CD14-positive monocyte (primary cell): ENCODE measurements at regions not wholly inside any gene's neighbourhood (a gene's known extent, or its start where the extent isn't known, plus 50 kb on each side); places are given as distances from the start of the nearest gene placed in this dataset.

ENCODE experiments used
- DNase-seq, 3 donors: peaks; one replicate each; pipeline ENCODE4 v3.0.0-alpha.2; 2011 to 2022
- H2AFZ ChIP-seq: 2 replicates; pipeline ENCODE4 v1.6.0; 2012; ENCODE audit warnings: mild to moderate bottlenecking, low read depth, low read length, inconsistent platforms; ENCODE audit not compliant: insufficient read depth, poor library complexity, severe bottlenecking
- H3K27ac ChIP-seq, 2 donors: 1 replicate in 1 of 2; 2 replicates in 1 of 2; pipeline ENCODE4 v1.5.1; 2012 to 2013; ENCODE audit warnings: low read length in 2 of 2, control low read depth in 1 of 2, inconsistent platforms in 1 of 2, low read depth in 1 of 2, mild to moderate bottlenecking in 1 of 2
- H3K27me3 ChIP-seq, 2 donors: one replicate each; pipeline versions ENCODE4 v1.6.0 to v1.6.1; 2011 to 2013; ENCODE audit warnings: low read length in 2 of 2; ENCODE audit not compliant: control insufficient read depth in 2 of 2, insufficient read depth in 2 of 2
- H3K36me3 ChIP-seq, 2 donors: replicated peaks in 1 of 2; 1 replicate in 1 of 2; 2 replicates in 1 of 2; pipeline versions ENCODE4 v1.5.1 to v1.6.1; 2012 to 2013; ENCODE audit warnings: low read length in 2 of 2, control low read depth in 1 of 2, inconsistent platforms in 1 of 2, mild to moderate bottlenecking in 1 of 2; ENCODE audit not compliant: insufficient read depth in 2 of 2, control insufficient read depth in 1 of 2
- H3K4me1 ChIP-seq, 2 donors: 1 replicate in 1 of 2; 2 replicates in 1 of 2; pipeline versions ENCODE4 v1.5.1 to v1.6.1; 2012 to 2013; ENCODE audit warnings: low read length in 2 of 2, control low read depth in 1 of 2, inconsistent platforms in 1 of 2, mild to moderate bottlenecking in 1 of 2, moderate library complexity in 1 of 2; ENCODE audit not compliant: insufficient read depth in 2 of 2, control insufficient read depth in 1 of 2
- H3K4me2 ChIP-seq: replicated peaks from 2 replicates; pipeline ENCODE3; 2012; ENCODE audit warnings: low read length, moderate library complexity, mild to moderate bottlenecking; ENCODE audit not compliant: poor library complexity, severe bottlenecking; ENCODE audit errors: extremely low read depth
- H3K4me3 ChIP-seq, 3 experiments: fragments of 200-600 bp in 1 of 3; sonication (generic) in 1 of 3; replicated peaks in 1 of 3; 1 replicate in 2 of 3; 2 replicates in 1 of 3; pipeline ENCODE4 v1.5.1; 2011 to 2013; ENCODE audit warnings: low read length in 3 of 3, mild to moderate bottlenecking in 3 of 3, control low read depth in 2 of 3, low read depth in 2 of 3, inconsistent platforms in 1 of 3, moderate library complexity in 1 of 3
- H3K79me2 ChIP-seq: 2 replicates; pipeline ENCODE4 v1.6.0; 2012; ENCODE audit warnings: mild to moderate bottlenecking, control low read depth, inconsistent platforms, low read length, moderate library complexity; ENCODE audit not compliant: insufficient read depth
- H3K9ac ChIP-seq: 2 replicates; pipeline ENCODE4 v1.6.0; 2017; ENCODE audit warnings: low read length, mild to moderate bottlenecking; ENCODE audit not compliant: insufficient read depth, poor library complexity, severe bottlenecking
- H3K9me3 ChIP-seq, 2 donors: replicated peaks in 1 of 2; 1 replicate in 1 of 2; 2 replicates in 1 of 2; pipeline versions ENCODE4 v1.5.1 to v1.6.1; 2012 to 2013; ENCODE audit warnings: low read length in 2 of 2, control low read depth in 1 of 2; ENCODE audit not compliant: control insufficient read depth in 1 of 2, insufficient read depth in 1 of 2
- H4K20me1 ChIP-seq: 2 replicates; pipeline ENCODE4 v1.6.0; 2012; ENCODE audit warnings: mild to moderate bottlenecking, low read length, control low read depth, moderate library complexity; ENCODE audit not compliant: insufficient read depth
- H3K27ac Mint-ChIP-seq, 7 donors: one replicate each; pipeline ENCODE4 v1.8.0; 2020; ENCODE audit warnings: mild to moderate bottlenecking in 7 of 7, mixed read lengths in 7 of 7, moderate library complexity in 6 of 7, inconsistent platforms in 2 of 7
- H3K27me3 Mint-ChIP-seq, 3 donors: one replicate each; pipeline ENCODE4 v1.8.0; 2021 to 2022; ENCODE audit warnings: low read depth in 3 of 3, mild to moderate bottlenecking in 3 of 3, mixed read lengths in 3 of 3, moderate library complexity in 3 of 3, inconsistent platforms in 1 of 3
- H3K36me3 Mint-ChIP-seq, 2 donors: one replicate each; pipeline ENCODE4 v1.8.0; 2020; ENCODE audit warnings: mixed read lengths in 2 of 2, inconsistent platforms in 1 of 2, mild to moderate bottlenecking in 1 of 2
- H3K4me1 Mint-ChIP-seq: one replicate; pipeline ENCODE4 v1.8.0; 2020; ENCODE audit warnings: mild to moderate bottlenecking, mixed read lengths
- H3K4me3 Mint-ChIP-seq, 2 donors: one replicate each; pipeline ENCODE4 v1.8.0; 2020; ENCODE audit warnings: mild to moderate bottlenecking in 2 of 2, mixed read lengths in 2 of 2, moderate library complexity in 1 of 2
- H3K9me3 Mint-ChIP-seq, 7 donors: one replicate each; pipeline ENCODE4 v1.8.0; 2020 to 2022; ENCODE audit warnings: mixed read lengths in 7 of 7, mild to moderate bottlenecking in 6 of 7, moderate library complexity in 6 of 7, inconsistent platforms in 2 of 7
- WGBS: methylation state at CpG from one replicate; pipeline ENCODE4 v1.1.5; 2013; ENCODE audit warnings: missing lambda C conversion rate; ENCODE audit not compliant: insufficient coverage; 5-methylcytosine and 5-hydroxymethylcytosine counted together
- intact Hi-C, 2 donors: fragments of 100-400 bp; cut with micrococcal nuclease; formaldehyde crosslinking; loops; one replicate each; pipeline versions ENCODE4 v1.15.0 to v1.15.1; 2023
- TF ChIP-seq, protein P1 (sequence below): fragments of 200-600 bp; IDR thresholded peaks from one replicate; pipeline ENCODE4 v1.8.0; 2022; ENCODE audit warnings: antibody characterized with exemption, mild to moderate bottlenecking

- Mint-ChIP-seq H3K27me3 (peaks cover 0 to 5% (median 2%) of the 10 kb centered on the region in 3 donors), H3K4me1 (no peaks in the 10 kb centered on the region), H3K36me3 (no peaks in the 10 kb centered on the region), H3K9me3 (peaks cover 0 to 2% (median 0%) of the 10 kb centered on the region in 7 donors), H3K4me3 (no peak overlapping the region), H3K27ac (no peak overlapping the region)
- no peak overlapping the region for H3K9ac ChIP-seq
- DNase-seq = no peak
- no peaks in the 10 kb centered on the region for H3K4me1 ChIP-seq
- H3K27ac ChIP-seq = no peak overlapping the region
- no peak overlapping the region for H3K4me2 ChIP-seq
- TF ChIP-seq, protein P1, sequence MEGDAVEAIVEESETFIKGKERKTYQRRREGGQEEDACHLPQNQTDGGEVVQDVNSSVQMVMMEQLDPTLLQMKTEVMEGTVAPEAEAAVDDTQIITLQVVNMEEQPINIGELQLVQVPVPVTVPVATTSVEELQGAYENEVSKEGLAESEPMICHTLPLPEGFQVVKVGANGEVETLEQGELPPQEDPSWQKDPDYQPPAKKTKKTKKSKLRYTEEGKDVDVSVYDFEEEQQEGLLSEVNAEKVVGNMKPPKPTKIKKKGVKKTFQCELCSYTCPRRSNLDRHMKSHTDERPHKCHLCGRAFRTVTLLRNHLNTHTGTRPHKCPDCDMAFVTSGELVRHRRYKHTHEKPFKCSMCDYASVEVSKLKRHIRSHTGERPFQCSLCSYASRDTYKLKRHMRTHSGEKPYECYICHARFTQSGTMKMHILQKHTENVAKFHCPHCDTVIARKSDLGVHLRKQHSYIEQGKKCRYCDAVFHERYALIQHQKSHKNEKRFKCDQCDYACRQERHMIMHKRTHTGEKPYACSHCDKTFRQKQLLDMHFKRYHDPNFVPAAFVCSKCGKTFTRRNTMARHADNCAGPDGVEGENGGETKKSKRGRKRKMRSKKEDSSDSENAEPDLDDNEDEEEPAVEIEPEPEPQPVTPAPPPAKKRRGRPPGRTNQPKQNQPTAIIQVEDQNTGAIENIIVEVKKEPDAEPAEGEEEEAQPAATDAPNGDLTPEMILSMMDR = no peak
- H3K4me3 ChIP-seq = no peak overlapping the region
- intact Hi-C loops = no loop called here
- H3K27me3 ChIP-seq = no peaks in the 10 kb centered on the region
- no peaks in the 10 kb centered on the region for H4K20me1 ChIP-seq
- no peaks in the 10 kb centered on the region for H3K9me3 ChIP-seq
- no CpG with 5 or more reads among the region's 4 CpGs for WGBS
- H2AFZ ChIP-seq = no peak overlapping the region
- no peaks in the 10 kb centered on the region for H3K79me2 ChIP-seq
- no peaks in the 10 kb centered on the region for H3K36me3 ChIP-seq
Observed at GRCh38 chr10:3926258-3926657, 141.2 kb upstream of the KLF6 start.

DNA sequence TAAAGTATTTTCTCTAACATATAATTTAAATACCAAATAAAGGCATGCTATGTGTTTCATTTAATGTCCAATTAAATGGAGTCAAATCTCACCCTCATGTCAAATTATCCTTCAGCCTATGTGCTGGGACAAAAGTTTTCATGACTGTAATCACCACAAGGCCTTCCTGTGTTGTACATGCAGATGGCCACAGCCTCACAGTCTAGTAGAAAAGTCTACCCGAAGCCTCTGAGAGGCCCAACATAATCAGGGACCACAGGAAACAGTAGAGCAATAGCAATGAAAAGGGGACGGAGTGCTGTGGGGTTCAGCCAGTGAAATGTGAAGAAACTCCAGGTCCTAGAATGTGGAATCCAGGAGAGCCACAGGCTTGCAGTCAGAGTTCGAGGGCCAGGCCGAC, 140.2 kb upstream of the KLF6 start:
- no peak for DNase-seq
- Mint-ChIP-seq H3K4me3 (no peak overlapping the region), H3K36me3 (no peaks in the 10 kb centered on the region), H3K4me1 (no peaks in the 10 kb centered on the region), H3K27ac (peak overlapping the region in 2 of 7 donors; percentile 64 to 71), H3K9me3 (peaks cover 0 to 1% (median 0%) of the 10 kb centered on the region in 7 donors), H3K27me3 (peaks cover 0 to 5% (median 2%) of the 10 kb centered on the region in 3 donors)
- Histone ChIP-seq H3K4me1 (no peaks in the 10 kb centered on the region), H3K27ac (no peak overlapping the region), H3K27me3 (no peaks in the 10 kb centered on the region), H4K20me1 (no peaks in the 10 kb centered on the region), H3K9ac (no peak overlapping the region), H3K4me3 (no peak overlapping the region), H3K4me2 (no peak overlapping the region), H3K9me3 (no peaks in the 10 kb centered on the region), H3K79me2 (no peaks in the 10 kb centered on the region), H2AFZ (no peak overlapping the region), H3K36me3 (no peaks in the 10 kb centered on the region)
- WGBS = 75% methylated on average over 4 of the region's 4 CpGs
- TF ChIP-seq, protein P1 = no peak
- intact Hi-C loops = no loop called here
